Fibroblast of villous mesenchyme (primary cell): ENCODE measurements at regions not wholly inside any gene's neighbourhood (a gene's known extent, or its start where the extent isn't known, plus 50 kb on each side); places are given as distances from the start of the nearest gene placed in this dataset.

Experiments used
- DNase-seq: peaks from one replicate; pipeline ENCODE4 v3.0.0-alpha.2; 2010; ENCODE audit warnings: low read depth
- H3K4me3 ChIP-seq: 2 replicates; pipeline ENCODE4 v1.5.1; 2011; ENCODE audit warnings: low read depth, mild to moderate bottlenecking, low read length
- TF ChIP-seq, protein P1 (sequence below): IDR thresholded peaks from 2 replicates; pipeline ENCODE4 v1.5.1; 2012; ENCODE audit warnings: low read depth, mild to moderate bottlenecking, low read length; ENCODE audit not compliant: insufficient read depth

DNA sequence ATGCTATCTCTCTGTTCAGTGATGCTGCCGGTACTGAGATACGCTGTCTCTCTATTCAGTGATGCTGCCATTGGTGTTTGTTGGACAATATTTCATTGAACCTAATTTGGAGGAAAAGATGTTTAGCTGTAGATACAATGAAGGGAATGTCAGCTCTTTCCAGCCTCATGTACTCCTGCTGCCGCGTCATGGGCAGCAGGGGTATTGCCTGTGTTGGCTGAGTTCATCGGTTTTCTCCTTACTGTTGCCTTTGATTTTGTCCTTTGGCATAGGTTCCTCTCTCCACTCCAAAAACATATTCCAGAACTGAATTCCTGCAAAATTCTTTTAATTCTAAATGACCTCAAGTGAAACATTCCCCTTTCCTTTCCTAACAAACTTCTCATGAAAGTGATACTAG is 942.6 kb downstream of the NLGN4Y start:
- no peak for DNase-seq
- TF ChIP-seq, protein P1, sequence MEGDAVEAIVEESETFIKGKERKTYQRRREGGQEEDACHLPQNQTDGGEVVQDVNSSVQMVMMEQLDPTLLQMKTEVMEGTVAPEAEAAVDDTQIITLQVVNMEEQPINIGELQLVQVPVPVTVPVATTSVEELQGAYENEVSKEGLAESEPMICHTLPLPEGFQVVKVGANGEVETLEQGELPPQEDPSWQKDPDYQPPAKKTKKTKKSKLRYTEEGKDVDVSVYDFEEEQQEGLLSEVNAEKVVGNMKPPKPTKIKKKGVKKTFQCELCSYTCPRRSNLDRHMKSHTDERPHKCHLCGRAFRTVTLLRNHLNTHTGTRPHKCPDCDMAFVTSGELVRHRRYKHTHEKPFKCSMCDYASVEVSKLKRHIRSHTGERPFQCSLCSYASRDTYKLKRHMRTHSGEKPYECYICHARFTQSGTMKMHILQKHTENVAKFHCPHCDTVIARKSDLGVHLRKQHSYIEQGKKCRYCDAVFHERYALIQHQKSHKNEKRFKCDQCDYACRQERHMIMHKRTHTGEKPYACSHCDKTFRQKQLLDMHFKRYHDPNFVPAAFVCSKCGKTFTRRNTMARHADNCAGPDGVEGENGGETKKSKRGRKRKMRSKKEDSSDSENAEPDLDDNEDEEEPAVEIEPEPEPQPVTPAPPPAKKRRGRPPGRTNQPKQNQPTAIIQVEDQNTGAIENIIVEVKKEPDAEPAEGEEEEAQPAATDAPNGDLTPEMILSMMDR = no peak
- no peak overlapping the region for H3K4me3 ChIP-seq

DNA sequence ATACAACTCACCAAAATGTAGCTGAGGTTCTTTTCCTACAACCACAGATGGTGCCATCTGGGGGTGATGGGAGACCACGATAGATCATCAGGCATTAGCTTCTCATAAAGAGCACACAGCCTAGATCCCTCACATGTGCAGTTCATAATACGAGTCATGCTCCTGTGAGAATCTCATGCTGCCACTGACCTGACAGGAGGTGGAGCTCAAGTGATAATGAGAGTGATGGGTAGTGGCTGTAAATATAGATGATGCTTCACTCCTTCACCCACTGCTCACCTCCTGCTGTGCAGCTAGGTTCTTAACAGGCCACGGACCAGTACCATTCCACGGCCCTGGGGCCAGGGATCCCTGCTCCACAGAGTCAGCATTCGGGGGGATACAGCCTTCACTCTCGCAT is 943.8 kb downstream of the NLGN4Y start:
- DNase-seq = no peak

DNA sequence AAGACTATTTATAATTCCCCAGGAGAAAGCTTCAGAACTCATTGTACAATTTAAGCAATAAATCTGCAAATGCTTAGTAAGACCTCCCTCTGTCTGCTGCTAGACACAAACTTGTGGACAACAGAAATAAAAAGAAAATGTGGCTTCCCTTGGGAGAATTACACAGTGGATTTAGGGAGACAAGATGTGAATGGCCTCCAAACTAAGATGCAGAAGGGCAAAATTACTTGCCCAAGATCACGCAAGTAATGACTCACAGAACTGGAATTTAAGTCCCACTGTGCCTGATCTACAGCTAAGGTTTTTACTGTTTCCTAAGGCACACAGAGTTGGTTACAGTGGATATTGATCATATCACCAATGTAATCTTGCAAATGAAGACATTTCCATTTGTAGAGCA is 947.0 kb downstream of the NLGN4Y start:
- H3K4me3 ChIP-seq = no peak overlapping the region
- no peak for DNase-seq
- TF ChIP-seq, protein P1 = no peak

More for the DNA sequence above, 943.8 kb downstream of the NLGN4Y start:
- TF ChIP-seq, protein P1 = no peak
- no peak overlapping the region for H3K4me3 ChIP-seq

DNA sequence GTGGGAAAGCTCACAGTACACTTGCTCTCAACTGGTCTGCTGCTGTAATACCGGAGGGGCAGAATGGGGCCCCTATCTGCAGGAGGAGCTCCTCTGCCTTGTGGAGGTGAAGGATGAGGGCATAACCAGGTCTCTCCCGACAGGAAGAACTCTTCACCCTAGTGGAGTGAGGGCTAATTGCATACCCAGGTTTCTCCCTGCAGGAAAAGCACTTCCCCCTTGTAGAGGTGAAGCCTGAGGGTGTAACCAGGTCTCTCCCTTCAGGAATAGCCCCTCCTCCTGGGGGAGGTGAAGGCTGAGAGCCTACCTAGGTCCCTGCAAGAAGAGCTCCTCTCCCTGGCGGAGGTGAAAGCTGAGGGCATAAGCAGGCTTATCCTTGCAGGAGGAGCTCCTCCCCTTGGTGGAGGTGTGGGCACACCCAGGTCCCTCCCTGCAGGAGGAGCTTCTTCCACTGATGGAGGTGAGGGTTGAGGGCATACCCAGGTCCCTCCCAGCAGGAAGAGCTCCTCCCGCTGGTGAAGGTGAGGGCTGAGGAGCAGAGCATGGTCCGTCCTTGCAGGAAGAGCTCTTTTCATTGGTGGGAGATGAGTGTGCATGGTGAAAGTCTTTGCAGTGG is 954.1 kb downstream of the NLGN4Y start:
- no peak overlapping the region for H3K4me3 ChIP-seq
- TF ChIP-seq, protein P1 = no peak
- no peak for DNase-seq

DNA sequence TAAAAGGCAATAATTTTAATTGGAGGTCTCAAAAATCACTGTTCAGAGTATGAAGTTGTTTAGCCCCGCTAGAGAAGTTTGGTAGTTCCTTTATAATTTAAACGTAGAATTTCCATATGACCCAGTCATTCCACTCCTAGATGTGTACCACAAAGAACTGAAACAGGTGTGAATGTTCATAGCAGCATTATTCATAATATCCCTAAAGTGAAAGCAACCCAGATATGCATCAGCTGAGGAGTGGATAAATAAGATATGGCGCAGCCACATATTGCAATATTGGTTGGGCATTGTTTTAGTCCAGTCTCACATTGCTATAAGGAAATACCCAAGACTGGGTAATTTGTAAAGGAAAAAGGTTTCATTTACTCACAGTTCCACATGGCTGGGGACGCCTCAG is 976.2 kb downstream of the NLGN4Y start:
- DNase-seq = no peak
- TF ChIP-seq, protein P1 = no peak
- no peak overlapping the region for H3K4me3 ChIP-seq

DNA sequence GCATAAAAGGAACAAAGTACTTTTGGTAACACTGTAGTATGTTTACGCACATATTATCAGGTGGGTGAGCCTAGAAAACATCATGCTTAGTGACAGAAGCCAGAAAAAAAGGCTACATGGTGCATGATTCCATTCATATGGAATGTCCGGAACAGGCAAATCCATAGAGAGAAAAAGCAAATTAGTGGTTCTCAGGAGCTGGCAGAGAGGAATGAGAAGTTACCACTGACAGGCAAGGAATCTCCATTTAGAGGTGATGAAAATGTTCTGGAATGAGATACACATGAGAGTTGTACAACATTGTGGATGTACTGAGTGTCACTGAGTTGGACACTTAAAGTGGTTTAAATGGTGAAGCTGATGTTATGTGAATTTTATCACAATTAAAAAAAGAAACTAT is 976.9 kb downstream of the NLGN4Y start:
- TF ChIP-seq, protein P1 = no peak
- no peak overlapping the region for H3K4me3 ChIP-seq
- DNase-seq = no peak

DNA sequence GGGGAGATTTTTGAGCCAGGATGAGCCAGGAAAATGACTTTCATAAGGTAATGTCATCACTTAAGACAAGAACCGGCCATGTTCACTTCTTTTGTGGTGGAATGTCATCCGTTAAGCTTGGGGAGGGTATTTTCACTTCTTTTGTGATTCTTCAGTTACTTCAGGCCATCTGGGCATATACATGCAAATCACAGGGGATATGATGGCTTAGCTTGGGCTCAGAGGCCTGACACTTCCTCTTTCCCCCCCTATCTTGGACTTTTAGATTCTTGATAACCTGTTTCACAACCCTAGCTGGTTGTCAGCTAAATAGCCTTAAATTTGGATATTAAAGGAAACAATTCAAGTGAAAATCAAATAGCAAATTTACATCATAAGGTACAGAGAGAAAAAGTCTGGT is 986.0 kb downstream of the NLGN4Y start:
- TF ChIP-seq, protein P1 = no peak
- no peak for DNase-seq
- no peak overlapping the region for H3K4me3 ChIP-seq
